Astrocyte (in vitro differentiated cells and primary cell): ENCODE measurements at regions not wholly inside any gene's neighbourhood (a gene's known extent, or its start where the extent isn't known, plus 50 kb on each side); places are given as distances from the start of the nearest gene placed in this dataset.

Experiments used
- CTCF ChIP-seq: IDR thresholded peaks from 2 replicates; pipeline ENCODE4 v1.5.1; 2011; ENCODE audit warnings: low read depth, mild to moderate bottlenecking, inconsistent platforms, low read length, moderate library complexity; ENCODE audit not compliant: insufficient read depth
- EZH2 ChIP-seq: IDR thresholded peaks from 2 replicates; pipeline ENCODE4 v1.6.1; 2012; ENCODE audit warnings: mild to moderate bottlenecking, low read length, inconsistent platforms; ENCODE audit not compliant: insufficient read depth

GRCh38 chr4:77496457-77496856, 109.2 kb upstream of the CXCL13 start:
- TF ChIP-seq CTCF (no peak), EZH2 (no peak)
